Stromal cell of bone marrow (primary cell): ENCODE measurements at regions not wholly inside any gene's neighbourhood (a gene's known extent, or its start where the extent isn't known, plus 50 kb on each side); places are given as distances from the start of the nearest gene placed in this dataset.
A peak's percentile ranks its signal among the peaks of the same experiment; 100 is the strongest.
"Not testable (repeated sequence)": the region's sequence is repeated elsewhere in the genome, so short reads cannot be mapped to it uniquely, and the experiment has no call there.

Experiments
- DNase-seq: peaks from one replicate; pipeline ENCODE4 v3.0.0-alpha.2; 2012; ENCODE audit warnings: low read depth

GRCh38 chr11:130675371-130675821 lies 227.0 kb downstream of the ADAMTS15 start:
- peak; percentile 88 for DNase-seq

DNA sequence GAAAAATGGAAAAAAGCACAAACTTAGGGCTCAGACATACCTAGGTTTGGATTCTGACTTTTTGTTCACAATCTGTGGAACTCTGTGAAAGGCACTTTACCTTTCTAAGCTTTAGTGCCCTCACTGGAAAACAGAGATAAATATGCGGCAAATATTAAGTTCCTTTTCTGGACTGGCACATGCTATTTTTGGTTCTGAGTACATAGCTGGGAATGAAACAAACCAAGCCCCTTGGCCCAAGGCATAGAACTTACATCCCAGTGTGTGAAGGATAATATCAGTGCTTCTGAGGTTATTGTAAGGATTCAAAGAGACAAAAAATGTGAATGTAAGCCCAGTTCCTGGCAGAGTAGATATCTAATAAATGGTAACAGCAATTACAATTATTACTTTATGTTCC lies 227.5 kb downstream of the ADAMTS15 start:
- no peak for DNase-seq

- no peak for DNase-seq
Measured at GRCh38 chr11:130677486-130678153, 229.2 kb downstream of the ADAMTS15 start.

DNA sequence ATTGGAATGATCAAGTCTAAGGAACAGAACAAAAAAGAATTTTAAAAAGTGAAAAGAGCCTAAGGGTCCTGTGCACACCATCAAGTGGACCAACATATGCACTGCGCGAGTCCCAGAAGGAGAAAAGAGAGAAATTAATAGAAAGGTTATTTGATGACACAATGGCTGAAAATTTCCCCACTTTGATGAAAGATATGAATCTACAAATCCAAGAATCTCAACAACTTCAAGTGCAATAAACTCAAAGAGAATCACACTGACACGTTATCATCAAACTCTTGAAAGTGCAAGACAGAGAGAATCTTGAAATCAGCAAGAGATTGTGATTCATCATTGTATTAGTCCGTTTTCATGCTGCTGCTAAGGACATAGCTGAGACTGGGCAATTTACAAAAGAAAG lies 230.8 kb downstream of the ADAMTS15 start:
- DNase-seq: no peak

- not testable (repeated sequence) for DNase-seq
Measured at GRCh38 chr11:130682471-130682870, 233.8 kb downstream of the SNX19 start.

- DNase-seq: peak; percentile 45
Measured at GRCh38 chr11:130689222-130689908, 226.9 kb downstream of the SNX19 start.

DNA sequence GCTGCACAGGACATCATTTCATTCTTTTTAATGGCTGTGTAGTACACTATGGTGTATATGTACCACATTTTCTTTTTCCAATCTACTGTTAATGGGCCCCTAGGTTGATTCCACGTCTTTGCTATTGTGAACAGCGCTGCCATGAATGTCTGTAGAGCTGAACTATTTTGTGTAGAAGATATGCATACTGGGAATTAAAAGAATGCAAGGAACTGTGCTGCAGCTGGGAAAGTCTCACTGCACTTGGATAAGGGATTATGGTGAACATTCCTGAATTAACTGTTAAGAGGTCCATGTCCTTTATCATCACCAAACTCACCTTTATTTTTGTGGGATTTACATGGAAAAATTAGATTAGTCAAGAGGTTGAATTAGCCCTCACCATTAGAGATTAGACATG lies 224.7 kb downstream of the SNX19 start:
- DNase-seq: no peak

DNA sequence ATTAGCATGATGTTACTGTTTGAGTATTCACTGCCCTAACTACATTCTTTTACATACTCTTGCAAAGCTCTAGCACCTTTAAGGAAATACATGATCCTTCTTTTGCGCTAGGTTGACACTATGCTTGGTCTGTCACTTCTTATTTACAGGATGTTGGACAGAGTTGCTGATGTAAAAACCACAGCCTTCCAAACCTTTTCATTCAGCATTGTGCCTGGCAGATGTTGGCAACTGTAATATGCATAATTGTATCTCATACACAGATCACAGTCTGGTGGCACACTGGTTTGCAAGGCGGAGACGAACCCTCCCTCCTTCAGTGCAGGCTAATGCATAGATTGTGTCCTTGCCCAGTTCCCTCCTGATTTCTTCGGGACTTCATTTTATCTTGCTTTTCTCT lies 224.1 kb downstream of the SNX19 start:
- no peak for DNase-seq

DNA sequence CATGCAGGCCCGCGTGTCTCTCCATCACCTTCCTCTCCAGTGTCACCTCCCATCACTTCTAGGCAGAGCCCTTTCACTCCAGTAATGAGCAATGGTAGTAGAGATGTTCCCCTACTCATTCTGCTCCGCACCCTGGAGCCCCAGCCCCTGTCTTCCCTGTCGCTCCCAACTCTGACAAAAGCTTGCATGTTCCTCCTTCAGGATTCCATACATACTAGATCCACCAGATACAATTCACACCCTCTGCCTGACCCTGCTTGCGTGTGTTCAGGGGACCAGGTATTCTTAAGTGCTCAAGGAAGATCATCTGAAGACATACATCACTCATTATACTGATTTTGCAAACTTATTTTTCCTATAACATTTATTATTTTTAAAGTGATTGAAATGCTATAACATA lies 222.7 kb downstream of the SNX19 start:
- DNase-seq: no peak

DNA sequence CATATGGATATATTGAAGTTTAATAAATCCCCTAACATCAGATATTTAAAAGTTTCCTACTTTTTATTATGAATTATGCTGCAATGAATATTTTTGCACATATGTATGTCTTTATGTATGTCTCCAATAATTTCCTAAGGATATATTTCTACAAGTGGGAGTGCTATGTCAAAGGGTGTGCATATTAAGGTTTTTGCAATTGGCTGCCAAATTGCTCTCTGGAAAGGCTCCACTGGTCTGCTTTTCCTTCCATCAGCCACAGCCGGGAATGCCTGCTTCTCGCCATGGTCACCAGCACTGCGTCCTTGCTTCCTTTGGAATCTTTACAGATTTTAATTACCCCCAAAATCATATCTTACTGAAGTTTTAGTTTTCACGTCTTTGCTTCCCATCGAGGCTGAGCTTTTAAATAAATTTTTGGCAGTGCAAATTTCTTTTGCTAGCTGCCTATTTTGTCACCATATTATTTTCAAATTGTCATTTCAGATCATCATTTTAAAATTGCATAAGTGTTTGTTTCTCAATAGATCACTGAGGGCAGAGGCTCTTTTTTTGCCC lies 221.7 kb downstream of the SNX19 start:
- DNase-seq: no peak

DNA sequence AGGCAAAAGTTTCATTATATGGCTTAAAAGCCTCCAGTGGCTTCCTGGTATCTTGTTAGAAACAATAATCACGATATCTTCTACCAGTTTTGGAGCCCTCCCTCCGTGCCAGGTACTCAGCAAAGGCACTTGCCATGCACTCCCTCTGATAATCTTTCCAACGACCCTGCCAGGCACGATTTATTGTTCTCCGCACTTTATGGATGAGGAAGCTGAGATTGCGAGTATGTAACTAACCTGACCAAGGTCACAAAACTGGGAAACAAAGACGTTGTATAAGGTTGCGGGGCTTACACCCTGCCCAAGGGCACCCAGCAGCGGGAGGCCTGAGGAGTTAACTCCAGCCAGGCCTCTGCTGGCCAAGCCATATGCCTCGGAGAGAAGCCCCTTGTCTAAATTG lies 218.1 kb downstream of the SNX19 start:
- DNase-seq: no peak

DNA sequence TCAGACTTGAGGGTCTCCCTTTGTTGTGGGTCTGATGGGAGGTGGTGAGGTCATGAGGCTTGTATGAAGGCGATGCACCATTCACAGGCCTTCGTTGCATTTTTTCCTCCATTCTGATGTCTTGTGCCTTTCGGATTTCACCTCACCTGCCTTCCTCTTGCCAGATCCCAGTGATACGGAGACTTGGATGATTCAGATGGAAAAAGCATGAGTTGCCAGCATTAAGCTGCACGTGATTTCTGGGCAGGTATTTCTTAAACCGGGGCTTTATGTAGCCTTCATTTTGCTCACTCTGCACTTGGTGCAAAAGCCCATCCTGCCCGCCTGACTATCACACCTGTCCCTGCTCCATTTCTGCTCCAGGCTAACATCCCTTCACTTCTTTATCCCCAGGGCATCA lies 216.7 kb downstream of the SNX19 start:
- DNase-seq: no peak

DNA sequence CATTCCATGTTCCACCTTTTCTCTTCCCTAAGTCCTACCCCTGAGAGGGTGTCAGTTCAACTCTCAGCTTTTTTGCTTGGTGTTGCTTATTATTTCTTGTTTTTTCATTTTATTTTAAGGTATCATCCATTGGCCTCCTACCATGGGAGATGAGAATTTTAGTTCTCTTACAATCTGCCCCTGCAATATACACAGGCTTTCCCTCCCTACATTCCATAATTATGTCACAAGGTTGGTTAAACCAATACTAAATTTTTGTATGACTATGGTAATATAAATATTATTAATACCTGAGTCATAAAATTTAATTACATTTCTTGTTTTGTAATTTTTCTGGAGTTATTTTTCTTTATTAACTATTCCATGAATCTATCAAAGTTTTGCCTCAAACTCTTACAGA lies 216.2 kb downstream of the SNX19 start:
- no peak for DNase-seq

DNA sequence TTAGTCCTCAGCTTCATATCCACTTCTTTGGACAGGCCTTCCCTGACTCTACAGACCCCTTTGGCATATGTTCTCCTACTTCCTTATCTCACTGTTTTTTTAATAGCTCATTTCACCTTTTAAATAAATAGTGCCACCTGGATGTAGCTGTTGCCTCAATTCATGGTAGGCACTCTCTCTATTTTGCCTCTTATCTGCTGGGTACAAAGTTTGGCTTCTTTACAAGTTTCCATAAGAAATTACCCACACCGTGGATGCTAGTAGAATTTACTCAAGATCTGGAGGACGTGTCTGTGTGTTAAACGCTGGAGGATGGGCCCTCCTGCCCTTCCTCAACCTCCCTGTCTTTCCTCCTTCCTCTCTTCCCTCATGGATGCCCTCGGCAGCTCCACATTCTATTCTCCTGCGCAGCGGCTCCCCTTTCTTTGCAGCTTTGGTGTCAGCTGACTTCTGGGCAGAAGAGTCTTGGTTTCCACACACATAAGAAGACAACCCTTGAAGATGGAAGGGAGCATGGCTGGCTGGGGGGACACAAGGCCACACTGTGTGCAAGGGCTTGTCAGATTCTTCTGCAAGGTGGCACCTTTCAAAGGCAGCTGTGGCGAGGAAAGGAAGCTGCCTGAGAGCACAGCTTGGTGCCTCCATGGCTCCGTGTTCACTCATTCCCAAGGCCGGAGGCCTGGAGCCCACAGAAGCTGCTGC lies 212.6 kb downstream of the SNX19 start:
- no peak for DNase-seq

- no peak for DNase-seq
Measured at GRCh38 chr11:130705670-130706421, 210.4 kb downstream of the SNX19 start.

DNA sequence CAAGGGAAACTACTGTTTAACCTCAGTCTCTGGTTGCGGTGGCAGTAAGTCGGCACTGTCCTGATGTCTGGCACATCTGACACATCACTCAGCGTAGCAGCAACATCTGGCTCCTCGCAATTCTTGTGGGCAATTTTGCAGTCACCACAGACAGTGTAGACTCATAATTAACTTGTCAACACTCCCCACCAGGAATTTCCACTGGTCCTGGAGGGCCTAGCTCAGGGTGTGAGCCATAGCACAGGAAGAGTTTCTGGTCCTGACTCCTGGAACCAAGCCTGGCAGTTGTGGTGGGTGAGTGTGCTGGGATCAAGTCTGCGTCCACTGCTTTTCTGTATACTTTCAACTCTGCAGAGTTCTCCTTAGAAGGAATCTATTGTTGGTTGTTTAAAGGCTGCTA lies 209.7 kb downstream of the SNX19 start:
- peak; percentile 66 for DNase-seq

GRCh38 chr11:130707217-130707616 lies 209.1 kb downstream of the SNX19 start:
- no peak for DNase-seq

GRCh38 chr11:130709531-130709930 lies 206.7 kb downstream of the SNX19 start:
- DNase-seq: no peak

DNA sequence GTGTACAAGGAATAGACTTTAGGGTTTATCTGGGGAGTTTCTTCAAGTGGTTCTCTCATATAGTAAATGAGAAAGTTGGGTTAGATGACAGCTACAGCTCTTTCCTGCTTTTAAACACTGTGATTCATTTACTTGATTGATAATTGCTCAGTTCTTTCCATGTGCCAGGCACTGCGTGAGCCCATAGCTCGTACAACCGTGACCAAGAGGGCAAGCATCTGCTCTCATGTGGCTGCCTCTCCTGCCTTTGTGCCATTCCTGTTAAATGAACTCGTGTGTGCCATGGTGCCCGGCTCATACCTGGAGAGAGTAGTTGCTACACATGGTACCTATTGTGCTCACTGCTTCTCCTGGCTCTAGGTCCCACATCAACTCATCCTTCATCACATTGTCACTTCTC lies 206.3 kb downstream of the SNX19 start:
- DNase-seq: no peak

GRCh38 chr11:130710497-130711012 lies 205.7 kb downstream of the SNX19 start:
- no peak for DNase-seq

DNA sequence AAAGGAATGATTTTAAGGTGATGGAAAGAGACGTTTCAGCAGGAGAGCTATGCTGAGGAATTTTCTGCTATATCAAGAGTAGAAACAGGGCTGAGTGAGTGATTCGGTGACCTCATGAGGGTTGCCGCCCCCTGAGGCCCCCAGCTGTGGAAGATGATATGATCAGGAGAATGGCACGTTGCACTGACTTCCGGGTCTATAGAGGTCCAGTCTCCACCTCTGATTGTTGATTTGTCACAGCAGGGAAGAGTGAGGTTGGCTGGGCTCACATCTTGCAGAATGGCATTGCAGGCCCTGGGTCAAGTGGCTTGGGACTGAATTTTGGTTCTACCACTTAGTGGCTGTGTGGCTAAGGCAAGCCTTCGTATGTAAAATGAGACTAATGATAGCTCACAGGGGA lies 205.1 kb downstream of the SNX19 start:
- no peak for DNase-seq

- DNase-seq: no peak
Measured at GRCh38 chr11:130712480-130712879, 203.8 kb downstream of the SNX19 start.
